NT2/D1 (cell line): ENCODE measurements at regions not wholly inside any gene's neighbourhood (a gene's known extent, or its start where the extent isn't known, plus 50 kb on each side); places are given as distances from the start of the nearest gene placed in this dataset.

Experiments used
- SUZ12 ChIP-seq: IDR thresholded peaks from 2 replicates; pipeline ENCODE4 v1.6.1; 2011; ENCODE audit not compliant: insufficient read length, insufficient read depth; ENCODE audit errors: extremely low read depth
- YY1 ChIP-seq: IDR thresholded peaks from 2 replicates; pipeline ENCODE4 v1.6.1; 2011; ENCODE audit not compliant: insufficient read length, insufficient read depth
- ZNF274 ChIP-seq: IDR thresholded peaks from 2 replicates; pipeline ENCODE4 v1.6.1; 2011; ENCODE audit warnings: mild to moderate bottlenecking, low read depth, low read length

GRCh38 chr11:91247009-91247735 lies 977.4 kb upstream of the FAT3 start:
- TF ChIP-seq ZNF274 (no peak), YY1 (no peak), SUZ12 (no peak)
